ENCODE measurements at regions not wholly inside any gene's neighbourhood (a gene's known extent, or its start where the extent isn't known, plus 50 kb on each side); places are given as distances from the start of the nearest gene placed in this dataset.

- DNase-seq (ENCODE audit: low read depth in 4 of 4, low spot score in 1 of 4), result no peak
Measured at GRCh38 chr9:28163619-28164018, 590.3 kb upstream of the C9orf72 start.

GRCh38 chr9:28166179-28166578, 592.9 kb upstream of the C9orf72 start:
- DNase-seq (ENCODE audit: low read depth in 4 of 4, low spot score in 1 of 4), result no peak

GRCh38 chr9:28177142-28177541, 603.9 kb upstream of the C9orf72 start:
- no peak for DNase-seq (ENCODE audit: low read depth in 4 of 4, low spot score in 1 of 4)

GRCh38 chr9:28177925-28178324, 604.6 kb upstream of the C9orf72 start:
- DNase-seq (ENCODE audit: low read depth in 4 of 4, low spot score in 1 of 4), result no peak

GRCh38 chr9:28179893-28180292, 606.6 kb upstream of the C9orf72 start:
- no peak for DNase-seq (ENCODE audit: low read depth in 4 of 4, low spot score in 1 of 4)

- DNase-seq (ENCODE audit: low read depth in 4 of 4, low spot score in 1 of 4), result no peak
Measured at GRCh38 chr9:28190981-28191380, 617.7 kb upstream of the C9orf72 start.

- no peak for DNase-seq (ENCODE audit: low read depth in 4 of 4, low spot score in 1 of 4)
Measured at GRCh38 chr9:28197653-28198052, 624.4 kb upstream of the C9orf72 start.

- DNase-seq (ENCODE audit: low read depth in 4 of 4, low spot score in 1 of 4), result no peak
Measured at GRCh38 chr9:28203036-28203435, 629.8 kb upstream of the C9orf72 start.

- DNase-seq (ENCODE audit: low read depth in 4 of 4, low spot score in 1 of 4), result no peak
Measured at GRCh38 chr9:28206280-28206679, 633.0 kb upstream of the C9orf72 start.

- DNase-seq (ENCODE audit: low read depth in 4 of 4, low spot score in 1 of 4), result no peak
Measured at GRCh38 chr9:28207657-28208056, 634.4 kb upstream of the C9orf72 start.

GRCh38 chr9:28209130-28209529, 635.8 kb upstream of the C9orf72 start:
- no peak for DNase-seq (ENCODE audit: low read depth in 4 of 4, low spot score in 1 of 4)

GRCh38 chr9:28212979-28213378, 639.7 kb upstream of the C9orf72 start:
- no peak for DNase-seq (ENCODE audit: low read depth in 4 of 4, low spot score in 1 of 4)

- no peak for DNase-seq (ENCODE audit: low read depth in 4 of 4, low spot score in 1 of 4)
Measured at GRCh38 chr9:28215536-28216299, 642.4 kb upstream of the C9orf72 start.

- DNase-seq (ENCODE audit: low read depth in 4 of 4, low spot score in 1 of 4), result no peak
Measured at GRCh38 chr9:28232686-28233085, 659.4 kb upstream of the C9orf72 start.

GRCh38 chr9:28234133-28234893, 661.0 kb upstream of the C9orf72 start:
- no peak for DNase-seq (ENCODE audit: low read depth in 4 of 4, low spot score in 1 of 4)

- DNase-seq (ENCODE audit: low read depth in 4 of 4, low spot score in 1 of 4), result no peak
Measured at GRCh38 chr9:28234894-28235277, 661.6 kb upstream of the C9orf72 start.

- DNase-seq (ENCODE audit: low read depth in 4 of 4, low spot score in 1 of 4), result no peak
Measured at GRCh38 chr9:28249424-28249823, 676.1 kb upstream of the C9orf72 start.

GRCh38 chr9:28255174-28255573, 681.9 kb upstream of the C9orf72 start:
- DNase-seq (ENCODE audit: low read depth in 4 of 4, low spot score in 1 of 4), result no peak

GRCh38 chr9:28260330-28260729, 687.0 kb upstream of the C9orf72 start:
- no peak for DNase-seq (ENCODE audit: low read depth in 4 of 4, low spot score in 1 of 4)

GRCh38 chr9:28264368-28264767, 691.1 kb upstream of the C9orf72 start:
- no peak for DNase-seq (ENCODE audit: low read depth in 4 of 4, low spot score in 1 of 4)

- DNase-seq (ENCODE audit: low read depth in 4 of 4, low spot score in 1 of 4), result no peak
Measured at GRCh38 chr9:28267351-28267750, 694.1 kb upstream of the C9orf72 start.

GRCh38 chr9:28270156-28270555, 696.9 kb upstream of the C9orf72 start:
- no peak for DNase-seq (ENCODE audit: low read depth in 4 of 4, low spot score in 1 of 4)

- no peak for DNase-seq (ENCODE audit: low read depth in 4 of 4, low spot score in 1 of 4)
Measured at GRCh38 chr9:28272127-28272526, 698.8 kb upstream of the C9orf72 start.

Measured in stimulated activated CD4-positive, alpha-beta T cell treated with anti-CD3 and anti-CD28 coated beads, Interleukin-1b, Interleukin-23, amount 100 ng/mL, for 24 hours (primary cell).